Suprapubic skin (tissue), 4 donors: ENCODE measurements at regions not wholly inside any gene's neighbourhood (a gene's known extent, or its start where the extent isn't known, plus 50 kb on each side); places are given as distances from the start of the nearest gene placed in this dataset.

Experiments used
- DNase-seq, 2 donors: peaks; one replicate each; pipeline ENCODE4 v3.0.0-alpha.2; 2019; ENCODE audit warnings: low spot score in 2 of 2
- H3K27ac ChIP-seq: fragments of 200-600 bp; sonication (generic); one replicate; pipeline ENCODE4 v1.5.1; 2019
- H3K27me3 ChIP-seq: fragments of 200-600 bp; sonication (generic); one replicate; pipeline ENCODE4 v1.5.1; 2019
- H3K36me3 ChIP-seq: fragments of 200-600 bp; sonication (generic); one replicate; pipeline ENCODE4 v1.5.1; 2019
- H3K4me1 ChIP-seq: fragments of 200-600 bp; sonication (generic); one replicate; pipeline ENCODE4 v1.5.1; 2019
- H3K4me3 ChIP-seq: fragments of 200-600 bp; sonication (generic); one replicate; pipeline ENCODE4 v1.5.1; 2019; ENCODE audit warnings: mild to moderate bottlenecking
- H3K9me3 ChIP-seq: fragments of 200-600 bp; sonication (generic); one replicate; pipeline ENCODE4 v1.5.1; 2019
- EP300 ChIP-seq: sonication (generic); formaldehyde crosslinking; IDR thresholded peaks from one replicate; pipeline ENCODE4 v1.6.1; 2017; ENCODE audit warnings: antibody characterized with exemption
- POLR2A ChIP-seq, 2 donors: fragments of 450-650 bp; IDR thresholded peaks; one replicate each; pipeline ENCODE4 v1.6.1; 2017; ENCODE audit warnings: antibody characterized with exemption in 2 of 2, mild to moderate bottlenecking in 2 of 2, moderate library complexity in 2 of 2
- POLR2AphosphoS5 ChIP-seq, 3 donors: sonication (generic); formaldehyde crosslinking; IDR thresholded peaks; one replicate each; pipeline ENCODE4 v1.6.1; 2017; ENCODE audit warnings: antibody characterized with exemption in 3 of 3
- WGBS: methylation state at CpG from one replicate; pipeline ENCODE4 v1.1.5; 2018; 5-methylcytosine and 5-hydroxymethylcytosine counted together
- TF ChIP-seq, protein P1 (sequence below), 2 donors: fragments of 200-600 bp in 1 of 2; fragments of 450-650 bp in 1 of 2; sonication (generic) in 1 of 2; IDR thresholded peaks; one replicate each; pipeline ENCODE4 v1.5.1; 2016 to 2019; ENCODE audit warnings: antibody characterized with exemption in 2 of 2, mild to moderate bottlenecking in 1 of 2, moderate library complexity in 1 of 2

DNA sequence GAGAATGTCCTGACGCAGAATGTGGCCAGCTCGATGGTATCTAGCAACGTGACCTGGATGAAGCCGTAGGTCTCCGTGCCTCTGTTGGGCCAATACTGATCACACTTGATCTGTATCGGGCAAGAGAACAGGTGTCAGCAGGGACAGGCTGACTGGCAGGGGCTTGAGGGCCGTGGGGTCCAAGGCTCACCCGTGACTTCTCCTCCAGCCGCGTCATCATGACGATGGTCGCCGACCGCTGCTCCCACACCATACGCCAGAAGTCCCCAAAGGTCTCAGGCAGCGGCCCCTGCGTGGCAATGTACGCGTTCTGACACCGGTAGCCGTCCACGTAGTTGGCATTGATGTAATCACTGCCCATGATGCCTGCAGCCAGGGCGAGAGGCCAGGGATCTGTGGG lies 126.2 kb downstream of the PTPRS start:
- H3K27me3 ChIP-seq: no peaks in the 10 kb centered on the region
- DNase-seq: no peak
- H3K36me3 ChIP-seq: peaks cover 99% of the 10 kb centered on the region
- H3K4me1 ChIP-seq: no peaks in the 10 kb centered on the region
- H3K4me3 ChIP-seq: no peak overlapping the region
- no peak for TF ChIP-seq EP300
- 94% methylated on average over 22 of the region's 23 CpGs for WGBS
- no peak overlapping the region for H3K27ac ChIP-seq
- H3K9me3 ChIP-seq: no peaks in the 10 kb centered on the region

DNA sequence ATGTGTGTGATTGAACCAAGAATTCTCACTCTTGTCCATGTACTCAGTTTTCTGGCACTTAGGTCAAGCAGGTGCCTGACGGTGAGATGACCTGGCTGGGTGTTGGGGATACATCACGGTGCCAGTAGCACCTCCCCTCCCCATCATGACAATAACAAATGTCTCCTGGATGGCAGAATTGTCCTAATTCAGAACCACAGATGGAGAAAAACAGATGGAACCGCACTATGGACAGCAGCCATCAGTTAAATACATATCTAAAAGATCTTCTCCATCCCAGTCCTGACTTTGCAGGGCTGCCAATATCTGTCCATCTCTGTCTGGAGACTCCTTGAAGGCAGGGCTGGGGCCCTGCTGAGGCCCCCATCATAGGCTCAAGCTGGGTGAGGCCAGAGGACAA lies 126.9 kb downstream of the PTPRS start:
- peaks cover 99% of the 10 kb centered on the region for H3K36me3 ChIP-seq
- H3K4me1 ChIP-seq: no peaks in the 10 kb centered on the region
- TF ChIP-seq EP300 (no peak), POLR2A (IDR thresholded peaks at IDR 0.05) (no peak), POLR2AphosphoS5 (IDR thresholded peaks at IDR 0.05) (no peak)
- TF ChIP-seq, protein P1, sequence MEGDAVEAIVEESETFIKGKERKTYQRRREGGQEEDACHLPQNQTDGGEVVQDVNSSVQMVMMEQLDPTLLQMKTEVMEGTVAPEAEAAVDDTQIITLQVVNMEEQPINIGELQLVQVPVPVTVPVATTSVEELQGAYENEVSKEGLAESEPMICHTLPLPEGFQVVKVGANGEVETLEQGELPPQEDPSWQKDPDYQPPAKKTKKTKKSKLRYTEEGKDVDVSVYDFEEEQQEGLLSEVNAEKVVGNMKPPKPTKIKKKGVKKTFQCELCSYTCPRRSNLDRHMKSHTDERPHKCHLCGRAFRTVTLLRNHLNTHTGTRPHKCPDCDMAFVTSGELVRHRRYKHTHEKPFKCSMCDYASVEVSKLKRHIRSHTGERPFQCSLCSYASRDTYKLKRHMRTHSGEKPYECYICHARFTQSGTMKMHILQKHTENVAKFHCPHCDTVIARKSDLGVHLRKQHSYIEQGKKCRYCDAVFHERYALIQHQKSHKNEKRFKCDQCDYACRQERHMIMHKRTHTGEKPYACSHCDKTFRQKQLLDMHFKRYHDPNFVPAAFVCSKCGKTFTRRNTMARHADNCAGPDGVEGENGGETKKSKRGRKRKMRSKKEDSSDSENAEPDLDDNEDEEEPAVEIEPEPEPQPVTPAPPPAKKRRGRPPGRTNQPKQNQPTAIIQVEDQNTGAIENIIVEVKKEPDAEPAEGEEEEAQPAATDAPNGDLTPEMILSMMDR (IDR thresholded peaks at IDR 0.05): no peak
- H3K27me3 ChIP-seq: no peaks in the 10 kb centered on the region
- H3K9me3 ChIP-seq: no peaks in the 10 kb centered on the region
- H3K4me3 ChIP-seq: no peak overlapping the region
- H3K27ac ChIP-seq: no peak overlapping the region
- WGBS: 93% methylated on average over 3 of the region's 3 CpGs
- DNase-seq: no peak

DNA sequence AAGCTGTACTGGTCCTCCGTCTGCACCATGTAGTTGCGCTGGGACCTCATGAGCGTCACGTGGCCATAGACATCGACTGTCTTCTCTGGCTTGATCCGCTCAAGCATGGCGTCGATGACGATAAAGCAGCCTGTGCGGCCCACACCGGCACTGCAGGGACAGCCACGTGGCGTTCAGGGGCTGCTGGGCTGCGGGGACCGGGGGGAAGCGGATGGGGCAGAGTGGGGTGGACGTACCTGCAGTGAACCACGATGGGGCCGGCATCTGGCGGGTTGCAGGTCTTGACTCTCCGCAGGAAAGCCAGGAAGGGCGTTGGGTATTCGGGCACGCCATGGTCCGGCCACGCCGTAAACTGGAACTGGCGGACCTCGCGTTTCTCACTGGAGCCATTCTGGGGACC lies 128.5 kb downstream of the PTPRS start:
- Histone ChIP-seq H3K27ac (no peak overlapping the region), H3K36me3 (peaks cover 99% of the 10 kb centered on the region), H3K27me3 (no peaks in the 10 kb centered on the region), H3K4me3 (no peak overlapping the region), H3K4me1 (no peaks in the 10 kb centered on the region), H3K9me3 (no peaks in the 10 kb centered on the region)
- 95% methylated on average over 21 of the region's 30 CpGs for WGBS
- no peak for DNase-seq
- no peak for TF ChIP-seq POLR2A (IDR thresholded peaks at IDR 0.05)
- TF ChIP-seq POLR2AphosphoS5 (IDR thresholded peaks at IDR 0.05): no peak
- TF ChIP-seq EP300: no peak
- TF ChIP-seq, protein P1 (IDR thresholded peaks at IDR 0.05): no peak

GRCh38 chr19:5211217-5211822 lies 129.3 kb downstream of the PTPRS start:
- Histone ChIP-seq H3K27me3 (no peaks in the 10 kb centered on the region), H3K9me3 (no peaks in the 10 kb centered on the region), H3K4me1 (no peaks in the 10 kb centered on the region), H3K27ac (no peak overlapping the region), H3K4me3 (no peak overlapping the region), H3K36me3 (peaks cover 99% of the 10 kb centered on the region)
- DNase-seq: no peak
- 98% methylated on average over 9 of the region's 9 CpGs for WGBS
- no peak for TF ChIP-seq POLR2AphosphoS5 (IDR thresholded peaks at IDR 0.05)

DNA sequence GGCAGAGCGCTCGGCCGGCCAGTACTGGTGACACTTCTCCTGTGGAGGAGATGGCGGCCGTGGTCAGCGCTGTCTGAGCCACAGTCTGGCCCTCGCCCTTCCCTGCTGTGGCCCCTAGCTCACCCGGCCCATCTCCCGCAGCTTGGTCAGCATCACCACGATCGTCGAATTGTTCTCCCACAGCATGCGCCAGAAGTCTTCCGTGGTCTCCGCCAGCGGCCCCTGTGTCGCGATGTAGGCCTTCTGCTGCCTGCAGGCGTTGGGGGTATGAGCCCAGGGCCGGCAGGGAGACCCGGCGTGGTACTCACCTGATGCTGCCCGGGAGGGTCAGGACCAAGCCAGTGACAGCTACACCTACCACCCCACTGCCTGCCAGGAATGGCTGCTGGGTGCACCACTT lies 130.1 kb downstream of the PTPRS start:
- peaks cover 93% of the 10 kb centered on the region for H3K36me3 ChIP-seq
- H3K4me1 ChIP-seq: no peaks in the 10 kb centered on the region
- TF ChIP-seq EP300 (no peak), POLR2A (IDR thresholded peaks at IDR 0.05) (no peak), POLR2AphosphoS5 (IDR thresholded peaks at IDR 0.05) (no peak)
- TF ChIP-seq, protein P1 (IDR thresholded peaks at IDR 0.05): no peak
- WGBS: 98% methylated on average over 22 of the region's 23 CpGs
- H3K27ac ChIP-seq: no peak overlapping the region
- no peak for DNase-seq
- H3K9me3 ChIP-seq: no peaks in the 10 kb centered on the region
- no peaks in the 10 kb centered on the region for H3K27me3 ChIP-seq
- H3K4me3 ChIP-seq: no peak overlapping the region

DNA sequence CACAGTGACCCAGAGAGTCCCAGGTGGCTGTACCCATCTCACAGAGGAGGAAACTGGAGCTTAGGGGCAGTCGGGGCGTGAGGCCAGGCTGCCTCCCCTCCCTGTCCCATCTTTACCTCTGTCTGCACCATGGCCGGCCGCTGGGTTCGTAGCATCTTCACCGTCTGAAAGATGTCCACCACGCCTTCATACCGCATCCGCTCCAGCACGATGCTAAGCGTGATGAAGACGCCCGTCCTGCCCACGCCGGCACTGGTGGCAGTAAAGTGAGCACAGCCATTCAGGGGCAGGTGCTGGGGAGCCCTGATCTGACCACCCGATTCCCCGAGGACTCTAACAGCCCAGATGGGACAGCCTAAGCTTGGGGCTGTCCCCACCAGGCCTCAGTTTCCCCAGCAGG lies 132.8 kb downstream of the PTPRS start:
- Histone ChIP-seq H3K27ac (no peak overlapping the region), H3K9me3 (no peaks in the 10 kb centered on the region), H3K27me3 (no peaks in the 10 kb centered on the region), H3K4me1 (no peaks in the 10 kb centered on the region), H3K4me3 (no peak overlapping the region), H3K36me3 (peaks cover 69% of the 10 kb centered on the region)
- DNase-seq: no peak
- TF ChIP-seq POLR2AphosphoS5 (IDR thresholded peaks at IDR 0.05) (no peak), POLR2A (IDR thresholded peaks at IDR 0.05) (no peak), EP300 (no peak)
- TF ChIP-seq, protein P1 (IDR thresholded peaks at IDR 0.05): no peak
- WGBS: 100% methylated on average over 1 of the region's 17 CpGs
